Activated T-cell treated with anti-CD3 and anti-CD28 coated beads for 4 hours (primary cell): ENCODE measurements at regions not wholly inside any gene's neighbourhood (a gene's known extent, or its start where the extent isn't known, plus 50 kb on each side); places are given as distances from the start of the nearest gene placed in this dataset.
"Not testable (repeated sequence)": the region's sequence is repeated elsewhere in the genome, so short reads cannot be mapped to it uniquely, and the experiment has no call there.

Experiments
- DNase-seq: peaks from one replicate; pipeline ENCODE4 v3.0.0-alpha.2; 2020

GRCh38 chr5:152105085-152105484, 180.4 kb upstream of the GLRA1 start:
- DNase-seq: no peak

GRCh38 chr5:152104211-152104610, 179.6 kb upstream of the GLRA1 start:
- DNase-seq: no peak

- DNase-seq: not testable (repeated sequence)
These were observed 178.3 kb upstream of the GLRA1 start for GRCh38 chr5:152102908-152103307.

- no peak for DNase-seq
These were observed 177.4 kb upstream of the GLRA1 start for GRCh38 chr5:152102057-152102456.

DNA sequence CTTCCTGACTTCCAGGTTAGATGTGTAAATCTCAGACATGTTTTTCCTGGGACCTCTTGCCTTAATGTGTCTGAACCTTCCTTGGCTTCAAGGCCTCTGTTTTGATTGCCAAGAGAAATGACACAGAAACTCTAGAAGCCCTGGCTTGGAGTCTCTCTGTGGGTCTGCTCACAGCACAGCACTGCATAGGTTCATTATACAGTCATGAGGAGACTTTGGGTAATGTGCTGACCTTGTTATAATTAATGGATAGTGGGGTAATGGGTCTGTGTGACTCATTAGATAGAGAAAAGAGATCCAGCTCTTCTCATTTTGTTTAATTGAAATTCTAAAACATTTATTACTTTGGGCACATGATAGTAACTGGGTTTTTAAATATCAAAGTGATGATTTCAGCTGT, 175.8 kb upstream of the GLRA1 start:
- DNase-seq: no peak

DNA sequence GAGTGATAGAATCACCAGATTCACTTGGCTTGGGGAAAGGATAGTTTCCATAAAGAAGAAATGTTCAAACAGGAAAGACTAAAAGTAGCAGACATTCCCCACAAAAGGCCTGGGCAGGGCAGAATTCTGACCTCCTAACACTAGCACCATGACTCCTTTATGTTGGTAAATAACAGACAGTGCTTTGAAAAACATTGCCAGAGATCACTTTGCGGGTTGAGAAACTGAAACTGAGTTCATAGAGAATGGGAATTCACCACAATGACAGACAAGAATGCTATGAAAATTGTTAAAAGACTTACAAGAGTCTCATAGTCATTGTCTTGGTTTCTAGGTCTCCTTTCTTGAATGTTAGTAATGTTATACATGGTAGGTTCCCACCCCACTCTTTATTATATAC, 172.5 kb upstream of the GLRA1 start:
- DNase-seq: no peak

DNA sequence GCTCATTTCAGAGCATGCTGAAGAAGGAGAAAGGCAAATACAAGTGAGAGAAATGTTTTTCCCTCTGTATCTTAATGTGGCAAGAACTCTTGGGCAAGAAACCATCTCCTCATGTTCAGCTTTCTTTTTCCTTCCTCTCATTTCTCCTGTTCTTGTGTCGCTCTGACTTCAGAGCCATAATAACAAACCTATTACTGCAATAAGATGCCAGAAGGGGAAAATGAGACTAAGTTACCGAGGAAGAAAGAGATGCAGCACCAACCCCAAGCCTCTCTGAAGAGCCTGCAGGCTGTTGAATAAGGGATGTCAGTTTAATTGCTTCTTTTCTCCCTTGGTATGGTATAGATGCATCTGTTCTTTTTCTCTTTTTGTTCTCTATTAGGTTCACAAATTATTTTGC, 170.1 kb upstream of the GLRA1 start:
- no peak for DNase-seq

DNA sequence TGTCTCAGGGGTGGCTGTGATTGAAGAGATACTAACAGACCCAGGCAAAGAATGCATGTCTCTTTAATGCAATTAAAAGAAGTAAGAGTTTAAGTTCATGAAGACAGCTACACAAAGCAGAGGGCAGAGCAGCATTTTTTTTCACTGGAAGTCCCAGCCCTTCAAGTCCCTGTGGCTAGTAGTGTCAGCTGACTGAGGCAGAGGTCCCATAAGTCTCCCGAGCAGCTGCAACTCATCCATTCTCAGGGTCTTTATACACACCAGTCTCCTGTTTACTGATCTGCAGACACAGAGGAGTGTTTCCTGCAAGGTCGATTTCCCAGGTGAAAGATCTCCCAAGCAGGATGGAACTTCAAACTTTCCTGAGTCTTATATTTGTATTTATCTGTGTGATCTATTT, 169.4 kb upstream of the GLRA1 start:
- no peak for DNase-seq

- no peak for DNase-seq
These were observed 167.9 kb upstream of the GLRA1 start for GRCh38 chr5:152092580-152092979.

DNA sequence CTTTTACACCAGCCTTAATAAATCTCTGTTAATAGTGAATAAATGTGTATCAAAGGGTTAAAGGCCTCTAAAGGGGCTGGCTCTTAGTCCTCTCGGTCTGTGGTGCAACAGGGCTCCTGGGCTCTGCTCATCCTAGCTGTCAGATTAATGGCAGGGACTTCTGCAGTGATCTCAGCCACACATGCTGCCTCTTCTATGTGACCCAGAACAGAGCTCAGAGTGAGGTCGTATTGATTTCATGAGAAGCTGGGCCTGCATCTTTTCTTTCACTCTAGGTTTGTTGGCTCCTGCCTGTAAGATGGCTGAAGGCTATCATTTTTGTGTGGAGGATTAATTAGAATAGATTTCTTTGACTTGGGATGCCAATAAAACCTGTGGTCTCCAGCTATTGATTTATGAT, 165.0 kb upstream of the GLRA1 start:
- no peak for DNase-seq

DNA sequence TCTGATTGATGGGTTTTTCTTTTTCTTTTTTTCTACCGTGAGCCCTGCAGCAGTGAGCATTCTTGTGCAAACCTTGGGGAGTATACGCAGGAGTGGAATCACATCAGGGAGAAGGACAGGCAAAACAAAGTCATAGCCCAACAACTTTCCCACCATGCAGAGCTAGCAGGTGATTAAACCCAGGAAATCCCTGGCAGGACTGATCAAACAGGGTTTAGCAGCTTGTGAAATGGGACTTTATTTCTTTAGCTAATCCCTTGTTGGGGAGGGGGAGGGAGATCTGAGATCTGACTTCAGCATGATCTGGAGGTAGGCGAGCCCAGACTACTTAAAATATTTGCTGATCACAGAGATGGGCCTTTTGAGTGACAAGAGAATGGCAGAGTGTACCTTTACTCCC, 162.0 kb upstream of the GLRA1 start:
- DNase-seq: no peak

DNA sequence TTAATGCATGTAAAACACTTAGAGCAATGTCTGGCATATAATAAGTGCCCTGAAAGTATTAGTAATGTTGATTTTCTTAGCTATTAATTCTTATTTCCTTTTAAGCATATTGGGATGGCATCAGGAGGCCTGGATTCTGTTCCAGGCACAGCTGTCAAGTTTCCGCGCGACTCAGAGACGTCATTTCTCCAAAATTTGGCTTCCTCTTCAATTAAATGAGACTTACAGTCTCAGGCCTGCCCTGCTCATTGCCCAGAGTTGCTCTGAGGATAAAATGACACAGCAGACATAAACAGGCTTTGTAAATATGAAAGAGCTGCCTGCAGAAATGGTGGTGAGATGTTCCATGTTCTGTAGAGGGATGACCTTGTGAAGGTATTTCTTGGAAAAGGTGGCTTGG, 159.8 kb upstream of the GLRA1 start:
- no peak for DNase-seq

DNA sequence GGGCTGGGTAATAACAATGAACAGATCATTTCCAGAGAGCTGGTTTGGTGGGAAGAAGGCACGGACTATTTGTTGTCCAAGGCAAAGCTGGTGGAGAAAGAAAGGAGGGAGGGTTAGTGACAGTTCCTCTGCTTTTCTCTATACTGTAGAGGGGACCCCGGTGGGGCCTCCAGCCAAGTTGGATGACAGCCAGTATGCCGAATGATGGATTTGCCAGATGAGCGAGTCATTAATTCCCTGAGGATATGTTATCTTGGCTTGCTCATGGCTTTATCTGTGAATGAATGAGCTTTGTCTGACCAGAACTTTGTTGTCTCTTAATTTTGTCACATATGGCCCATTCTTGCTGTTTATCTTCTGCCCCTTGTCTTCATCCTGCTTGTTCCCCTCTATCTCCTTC, 158.6 kb upstream of the GLRA1 start:
- DNase-seq: no peak

DNA sequence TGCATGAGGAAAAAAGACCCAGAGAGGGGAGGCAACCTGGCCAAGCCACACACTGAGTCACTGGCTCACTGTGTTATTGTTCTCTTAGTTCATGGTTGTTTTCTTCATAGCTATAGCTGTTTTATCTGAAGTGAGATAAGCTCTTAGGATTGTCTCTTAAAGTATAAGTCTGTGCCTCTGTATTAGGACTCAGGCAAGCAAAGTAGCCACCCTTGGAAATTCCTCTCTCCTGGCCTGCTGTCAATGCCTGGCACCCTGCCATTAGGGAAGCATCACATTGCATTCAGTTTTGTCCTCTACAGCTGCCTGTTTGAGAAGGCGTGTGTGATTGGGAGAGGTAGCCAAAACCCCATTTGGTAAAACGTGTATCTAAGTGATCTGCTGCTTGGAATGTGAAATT, 147.4 kb upstream of the GLRA1 start:
- DNase-seq: no peak

DNA sequence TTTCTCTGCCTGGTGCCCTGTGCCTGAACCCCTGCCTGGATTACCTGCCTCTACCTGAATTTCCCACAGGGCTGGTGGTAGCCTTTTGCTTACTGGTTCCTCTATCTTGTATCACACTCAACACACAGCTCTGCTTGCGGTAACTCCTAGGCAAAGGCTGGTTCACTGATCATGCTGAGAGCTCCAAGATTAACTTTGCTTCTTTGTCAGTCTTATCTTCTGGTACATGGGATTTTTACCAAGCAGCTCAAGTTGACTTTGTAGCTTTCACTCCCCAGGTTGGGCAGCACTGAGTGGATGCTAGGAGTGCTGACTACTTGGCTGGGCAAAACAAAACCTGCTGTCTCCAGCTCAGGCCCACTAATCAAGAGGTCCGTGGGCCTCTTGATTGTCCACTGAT, 145.9 kb upstream of the GLRA1 start:
- DNase-seq: no peak

DNA sequence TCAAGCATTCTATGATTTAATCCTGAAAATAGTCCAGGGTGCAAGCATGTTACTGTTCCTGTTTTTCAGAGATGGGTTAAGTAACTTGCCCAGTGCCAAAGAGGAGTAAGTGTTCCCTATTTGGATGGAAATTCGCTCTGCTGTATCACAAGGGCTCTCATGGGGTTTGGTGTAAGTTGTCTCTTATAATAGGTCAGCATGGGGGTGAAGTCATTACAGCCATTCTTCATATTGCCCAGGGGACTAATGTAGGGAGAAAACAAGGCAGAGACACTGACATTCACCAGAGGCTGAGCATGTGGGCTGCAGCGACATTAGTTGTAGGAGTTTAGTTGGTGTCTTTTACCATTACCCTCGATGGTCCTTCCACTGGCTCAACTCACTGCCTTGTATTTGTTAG, 142.1 kb upstream of the GLRA1 start:
- no peak for DNase-seq

- DNase-seq: no peak
These were observed 138.4 kb upstream of the GLRA1 start for GRCh38 chr5:152063004-152063403.

- DNase-seq: no peak
These were observed 136.4 kb upstream of the GLRA1 start for GRCh38 chr5:152061095-152061494.

DNA sequence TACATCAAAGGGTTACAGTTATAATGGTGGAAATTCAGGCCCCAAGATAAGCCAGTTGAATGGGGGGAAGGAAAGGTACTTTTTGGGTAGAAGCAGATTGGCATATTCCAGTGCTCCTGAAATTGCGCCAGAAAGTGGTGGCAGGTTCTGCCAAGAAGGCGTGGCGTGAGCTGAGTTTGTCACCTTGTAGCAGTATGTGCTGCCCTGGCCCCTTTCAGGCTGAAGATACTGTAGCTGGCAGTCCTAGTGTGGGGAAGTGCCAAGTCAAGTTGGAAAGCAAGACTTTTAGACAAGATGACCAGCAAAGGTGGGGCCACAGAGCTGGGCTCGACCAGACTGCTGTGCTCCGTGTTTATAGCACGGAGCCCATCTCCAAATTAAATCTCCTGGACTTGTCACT, 133.6 kb upstream of the GLRA1 start:
- no peak for DNase-seq

DNA sequence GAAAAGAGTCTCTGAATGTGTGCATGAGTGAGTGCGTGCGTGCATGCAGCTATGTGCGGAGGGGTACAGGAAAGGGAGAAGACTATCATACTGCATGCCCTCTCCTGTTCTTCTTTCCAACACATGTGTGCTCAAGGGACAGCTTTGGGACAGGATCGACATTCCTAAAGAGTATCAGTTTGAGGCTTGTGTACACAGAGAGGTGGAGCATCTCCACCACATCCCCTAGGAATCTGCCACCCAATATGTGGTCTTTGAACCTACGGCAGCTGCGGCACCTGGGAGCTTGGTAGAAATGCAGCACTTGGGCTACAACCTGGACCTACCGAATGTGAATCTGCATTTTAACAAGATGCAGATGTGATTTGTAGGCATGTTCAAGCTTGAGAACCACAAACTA, 132.3 kb upstream of the GLRA1 start:
- DNase-seq: no peak

DNA sequence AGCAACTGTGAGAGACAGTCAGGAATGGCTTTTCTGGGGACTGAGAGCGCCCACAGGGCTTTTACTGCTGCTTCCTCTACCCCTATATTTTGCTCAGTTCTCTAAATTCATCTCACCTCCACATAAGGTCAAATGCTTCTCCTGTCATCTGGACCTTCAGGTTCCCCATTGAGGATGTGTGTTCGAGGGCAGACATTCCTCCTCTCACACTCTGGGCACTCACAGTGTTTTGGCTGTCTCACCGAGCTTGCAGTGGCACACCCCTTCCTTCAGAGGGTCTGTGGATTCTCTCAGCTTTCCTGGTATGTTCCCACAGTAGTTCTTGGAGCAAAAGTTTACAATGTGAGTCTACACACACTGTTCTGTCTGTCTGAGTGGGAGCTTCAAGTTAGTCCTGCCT, 127.8 kb upstream of the GLRA1 start:
- no peak for DNase-seq

- DNase-seq: no peak
These were observed 127.1 kb upstream of the GLRA1 start for GRCh38 chr5:152051499-152052454.

GRCh38 chr5:152046361-152046760, 121.7 kb upstream of the GLRA1 start:
- no peak for DNase-seq

DNA sequence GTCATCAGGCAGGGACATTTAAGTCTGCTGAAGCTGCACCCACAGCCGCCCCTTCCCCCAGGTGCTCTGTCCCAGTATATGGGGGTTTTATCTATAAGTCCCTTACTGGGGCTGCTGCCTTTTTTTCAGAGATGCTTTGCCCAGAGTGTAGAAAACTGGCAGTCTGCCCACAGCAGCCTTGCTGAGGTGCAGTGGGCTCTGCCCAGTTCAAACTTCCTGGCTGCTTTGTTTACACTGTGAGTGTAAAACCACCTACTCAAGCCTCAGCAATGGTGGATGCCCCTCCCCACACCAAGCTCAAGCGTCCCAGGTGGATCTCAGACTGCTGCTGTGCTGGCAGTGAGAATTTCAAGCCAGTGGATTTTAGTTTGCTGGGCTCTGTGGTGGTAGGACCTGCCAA, 114.2 kb upstream of the GLRA1 start:
- not testable (repeated sequence) for DNase-seq
